Nephron (organoid): ENCODE measurements at regions not wholly inside any gene's neighbourhood (a gene's known extent, or its start where the extent isn't known, plus 50 kb on each side); places are given as distances from the start of the nearest gene placed in this dataset.
A peak's percentile ranks its signal among the peaks of the same experiment; 100 is the strongest.
"Not testable (repeated sequence)": the region's sequence is repeated elsewhere in the genome, so short reads cannot be mapped to it uniquely, and the experiment has no call there.

ENCODE experiments used
- H3K27ac Mint-ChIP-seq, 3 experiments: 2 replicates each; pipeline ENCODE4 v1.8.0; 2020; ENCODE audit warnings: mixed read lengths in 3 of 3, mild to moderate bottlenecking in 2 of 3, moderate library complexity in 1 of 3
- H3K27me3 Mint-ChIP-seq: 2 replicates; pipeline ENCODE4 v1.8.0; 2021; ENCODE audit warnings: low read depth, mild to moderate bottlenecking, moderate library complexity, mixed read lengths
- H3K36me3 Mint-ChIP-seq: 2 replicates; pipeline ENCODE4 v1.8.0; 2020; ENCODE audit warnings: low read depth, mixed read lengths
- H3K4me1 Mint-ChIP-seq: 2 replicates; pipeline ENCODE4 v1.8.0; 2020; ENCODE audit warnings: mixed read lengths
- H3K4me3 Mint-ChIP-seq, 3 experiments: 2 replicates each; pipeline ENCODE4 v1.8.0; 2020; ENCODE audit warnings: mild to moderate bottlenecking in 3 of 3, mixed read lengths in 3 of 3, moderate library complexity in 2 of 3
- H3K9me3 Mint-ChIP-seq: 2 replicates; pipeline ENCODE4 v1.8.0; 2020; ENCODE audit warnings: mixed read lengths
- CTCF ChIP-seq, 3 experiments: fragments of 200-600 bp; sonication (generic); IDR thresholded peaks; one replicate each; pipeline ENCODE4 v1.5.0; 2021; ENCODE audit warnings: antibody characterized with exemption in 3 of 3; ENCODE audit not compliant: unreplicated experiment in 3 of 3

- Mint-ChIP-seq H3K4me1 (no peaks in the 10 kb centered on the region), H3K4me3 (no peak overlapping the region), H3K27ac (no peak overlapping the region), H3K27me3 (no peaks in the 10 kb centered on the region), H3K9me3 (peaks cover 10% of the 10 kb centered on the region), H3K36me3 (no peaks in the 10 kb centered on the region)
- no peak for TF ChIP-seq CTCF (IDR thresholded peaks at IDR 0.05; ENCODE audit: unreplicated experiment in 3 of 3)
These were observed 84.0 kb downstream of the FMO4 start for GRCh38 chr1:171397851-171398469.

GRCh38 chr1:171403393-171403792 is 81.9 kb upstream of the PRRC2C start:
- no peak for TF ChIP-seq CTCF (IDR thresholded peaks at IDR 0.05; ENCODE audit: unreplicated experiment in 3 of 3)
- no peaks in the 10 kb centered on the region for H3K27me3 Mint-ChIP-seq
- H3K4me3 Mint-ChIP-seq: no peak overlapping the region
- no peaks in the 10 kb centered on the region for H3K4me1 Mint-ChIP-seq
- peaks cover 21% of the 10 kb centered on the region for H3K9me3 Mint-ChIP-seq
- no peak overlapping the region for H3K27ac Mint-ChIP-seq
- no peaks in the 10 kb centered on the region for H3K36me3 Mint-ChIP-seq

- no peak for TF ChIP-seq CTCF (IDR thresholded peaks at IDR 0.05; ENCODE audit: unreplicated experiment in 3 of 3)
- Mint-ChIP-seq H3K27me3 (no peaks in the 10 kb centered on the region), H3K36me3 (no peaks in the 10 kb centered on the region), H3K27ac (no peak overlapping the region), H3K4me1 (no peaks in the 10 kb centered on the region), H3K9me3 (peaks cover 19% of the 10 kb centered on the region), H3K4me3 (no peak overlapping the region)
These were observed 80.0 kb upstream of the PRRC2C start for GRCh38 chr1:171405391-171405714.

- H3K27ac Mint-ChIP-seq, H3K4me3 Mint-ChIP-seq, H3K27me3 Mint-ChIP-seq, H3K4me1 Mint-ChIP-seq, H3K36me3 Mint-ChIP-seq: not testable (repeated sequence)
- peaks cover 23% of the 10 kb centered on the region for H3K9me3 Mint-ChIP-seq
These were observed 71.8 kb upstream of the PRRC2C start for GRCh38 chr1:171413557-171413956.

GRCh38 chr1:171418546-171418945 is 66.8 kb upstream of the PRRC2C start:
- Mint-ChIP-seq H3K9me3 (peaks cover 13% of the 10 kb centered on the region), H3K36me3 (no peaks in the 10 kb centered on the region), H3K27me3 (no peaks in the 10 kb centered on the region), H3K4me1 (no peaks in the 10 kb centered on the region), H3K4me3 (no peak overlapping the region), H3K27ac (no peak overlapping the region)
- TF ChIP-seq CTCF (IDR thresholded peaks at IDR 0.05; ENCODE audit: unreplicated experiment in 3 of 3): no peak

GRCh38 chr1:171420810-171421209 is 64.5 kb upstream of the PRRC2C start:
- Mint-ChIP-seq H3K27me3 (peaks cover 5% of the 10 kb centered on the region), H3K4me3 (no peak overlapping the region), H3K27ac (peak overlapping the region in 1 of 3 experiments; percentile 11), H3K4me1 (no peaks in the 10 kb centered on the region), H3K9me3 (peaks cover 3% of the 10 kb centered on the region), H3K36me3 (no peaks in the 10 kb centered on the region)
- TF ChIP-seq CTCF (IDR thresholded peaks at IDR 0.05; ENCODE audit: unreplicated experiment in 3 of 3): no peak
